ENCODE measurements at regions not wholly inside any gene's neighbourhood (a gene's known extent, or its start where the extent isn't known, plus 50 kb on each side); places are given as distances from the start of the nearest gene placed in this dataset.
A peak's percentile ranks its signal among the peaks of the same experiment; 100 is the strongest.

GRCh38 chr7:84729284-84729683, 457.6 kb downstream of the SEMA3D start:
- Histone ChIP-seq H3K4me1 (ENCODE audit: control insufficient read depth in 1 of 2, insufficient read depth in 2 of 2, low read depth in 1 of 2, low read length in 1 of 2) (peaks cover 0 to 6% of the 10 kb centered on the region in 2 experiments; a peak in 1 of 4 replicates), H3K4me2 (no peak overlapping the region), H3K79me2 (ENCODE audit: insufficient read depth) (no peaks in the 10 kb centered on the region), H3K27me3 (ENCODE audit: insufficient read depth) (no peaks in the 10 kb centered on the region), H3K36me3 (replicated peaks in 1 of 2; ENCODE audit: control insufficient read depth in 1 of 2, insufficient read depth in 2 of 2, low read length in 1 of 2) (no peaks in the 10 kb centered on the region), H3K9me3 (no peaks in the 10 kb centered on the region), H3F3A (replicated peaks; ENCODE audit: insufficient read depth) (peaks cover 17% of the 10 kb centered on the region), H3K9ac (no peak overlapping the region), H4K20me1 (ENCODE audit: insufficient read depth) (no peaks in the 10 kb centered on the region), H2AFZ (ENCODE audit: low read depth) (peak overlapping the region; percentile 25; the same call in 1 of the 2 replicates), H3K27ac (ENCODE audit: low read depth in 2 of 2, low read length in 1 of 2) (peak overlapping the region; percentile 14 to 40; a peak in 2 of 4 replicates), H3K4me3 (ENCODE audit: low read depth in 2 of 2, low read length in 1 of 2) (no peak overlapping the region), H3K9me2 (no peaks in the 10 kb centered on the region)
- 17% methylated on average over 1 of the region's 1 CpG for WGBS (ENCODE audit: low lambda C conversion rate)
- ChIA-PET POLR2A (no interaction called here), CTCF (interaction anchor here (1.6 kb wide), 1 partner anchor 10 kb away, joined by 3 read pairs; no protein-coding TSS in a partner anchor)
- DNase-seq: no peak
- no peak for TF ChIP-seq USF2 (IDR thresholded peaks at IDR 0.05; ENCODE audit: borderline replicate concordance, low read depth, low read length)
- TF ChIP-seq CHD2 (IDR thresholded peaks at IDR 0.05; ENCODE audit: low read length, partially characterized antibody): no peak
- no peak for TF ChIP-seq ELF1 (IDR thresholded peaks at IDR 0.05)
- TF ChIP-seq RXRA (IDR thresholded peaks at IDR 0.05; ENCODE audit: borderline replicate concordance, low read depth): peak; percentile 13; the same call in 1 of the 2 replicates
- TF ChIP-seq SMC3 (IDR thresholded peaks at IDR 0.05; ENCODE audit: low read depth, low read length): no peak
- no peak for TF ChIP-seq TAF1 (IDR thresholded peaks at IDR 0.05; ENCODE audit: borderline replicate concordance, low read depth, low read length)
- no peak for TF ChIP-seq SIN3A (IDR thresholded peaks at IDR 0.05; ENCODE audit: borderline replicate concordance, low read depth, low read length)
- TF ChIP-seq PBX3 (IDR thresholded peaks at IDR 0.05): peak; percentile 49
- no peak for TF ChIP-seq FOXM1 (IDR thresholded peaks at IDR 0.05; ENCODE audit: low read depth)
- TF ChIP-seq EP300 (IDR thresholded peaks at IDR 0.05; ENCODE audit: borderline replicate concordance in 1 of 2, low read depth in 1 of 2, low read length in 1 of 2): peak in 1 of 2 experiments; percentile 85; a peak in 3 of 4 replicates
- no peak for TF ChIP-seq FOXJ3 (CRISPR knock-in tag; IDR thresholded peaks at IDR 0.05)
- TF ChIP-seq GABPA (IDR thresholded peaks at IDR 0.05; ENCODE audit: low read depth): no peak
- TF ChIP-seq TCF12 (IDR thresholded peaks at IDR 0.05): peak; percentile 60
- no peak for TF ChIP-seq RCOR1 (IDR thresholded peaks at IDR 0.05; ENCODE audit: low read length)
- no peak for TF ChIP-seq GATA2 (CRISPR knock-in tag; IDR thresholded peaks at IDR 0.05)
- TF ChIP-seq RAD21 (IDR thresholded peaks at IDR 0.05; ENCODE audit: low read length): no peak
- TF ChIP-seq ZBTB33 (IDR thresholded peaks at IDR 0.05; ENCODE audit: borderline replicate concordance, low read depth): peak; percentile 44; the same call in 1 of the 2 replicates
- peak; percentile 64; the same call in 1 of the 2 replicates for TF ChIP-seq TEAD4 (IDR thresholded peaks at IDR 0.05; ENCODE audit: borderline replicate concordance, insufficient read depth)
- peak; percentile 58 for TF ChIP-seq JUND (IDR thresholded peaks at IDR 0.05)
- no peak for TF ChIP-seq REST (IDR thresholded peaks at IDR 0.05; ENCODE audit: low read depth, low read length)
- TF ChIP-seq RFX5 (IDR thresholded peaks at IDR 0.05; ENCODE audit: low read length): peak; percentile 91
- TF ChIP-seq POLR2AphosphoS5 (IDR thresholded peaks at IDR 0.05; ENCODE audit: low read depth, low read length): no peak
- no peak for TF ChIP-seq IRF3 (IDR thresholded peaks at IDR 0.05; ENCODE audit: low read depth, low read length)
- TF ChIP-seq MEF2A (IDR thresholded peaks at IDR 0.05; ENCODE audit: borderline replicate concordance, low read depth): peak; percentile 83; the same call in 1 of the 2 replicates
- no peak for TF ChIP-seq NRF1 (IDR thresholded peaks at IDR 0.05; ENCODE audit: low read depth, low read length)
- TF ChIP-seq MAX (IDR thresholded peaks at IDR 0.05; ENCODE audit: low read depth): peak; percentile 24; the same call in 1 of the 2 replicates
- no peak for TF ChIP-seq MXI1 (IDR thresholded peaks at IDR 0.05; ENCODE audit: low read depth, low read length)
